NCI-H345 (cell line): ENCODE measurements at regions not wholly inside any gene's neighbourhood (a gene's known extent, or its start where the extent isn't known, plus 50 kb on each side); places are given as distances from the start of the nearest gene placed in this dataset.

Experiments used
- DNase-seq: peaks from one replicate; lab custom pipeline; 2025; lab: John Stamatoyannopoulos, UW

DNA sequence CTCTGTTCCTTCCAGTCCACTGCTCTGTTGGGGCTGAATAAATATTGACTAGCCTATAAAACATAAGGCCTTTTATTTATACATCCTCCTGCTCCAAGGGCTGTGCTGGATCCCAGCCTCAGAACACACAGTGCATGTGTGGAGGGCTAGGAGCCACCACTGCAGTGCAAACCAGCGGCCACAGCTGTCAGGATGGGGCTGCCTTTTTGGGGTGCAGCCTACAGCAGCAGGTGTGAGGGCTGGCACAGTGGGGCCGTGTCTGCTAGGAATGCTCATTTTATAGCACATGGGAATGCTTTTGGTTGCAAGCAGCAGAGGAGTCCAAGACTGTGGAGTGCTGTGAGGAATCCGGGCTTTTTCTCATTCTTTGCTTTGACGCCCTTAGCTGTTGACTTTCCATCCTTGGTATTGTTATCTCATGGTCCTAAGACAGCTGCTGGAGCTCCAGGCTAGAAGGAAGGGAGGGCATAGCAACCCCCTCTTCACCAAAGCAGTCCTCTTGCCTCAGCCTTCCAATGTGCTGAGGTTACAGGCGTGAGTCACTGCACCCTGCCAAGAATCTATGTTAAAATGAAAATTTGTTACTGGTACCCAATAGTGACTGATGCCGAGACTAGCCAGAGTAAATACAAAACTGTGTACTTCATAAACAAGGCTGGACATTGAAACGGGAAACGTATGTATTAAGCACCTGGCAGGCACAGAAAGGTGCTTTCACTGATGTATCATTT, 334.3 kb upstream of the GATB start:
- peak; percentile 57 for DNase-seq

DNA sequence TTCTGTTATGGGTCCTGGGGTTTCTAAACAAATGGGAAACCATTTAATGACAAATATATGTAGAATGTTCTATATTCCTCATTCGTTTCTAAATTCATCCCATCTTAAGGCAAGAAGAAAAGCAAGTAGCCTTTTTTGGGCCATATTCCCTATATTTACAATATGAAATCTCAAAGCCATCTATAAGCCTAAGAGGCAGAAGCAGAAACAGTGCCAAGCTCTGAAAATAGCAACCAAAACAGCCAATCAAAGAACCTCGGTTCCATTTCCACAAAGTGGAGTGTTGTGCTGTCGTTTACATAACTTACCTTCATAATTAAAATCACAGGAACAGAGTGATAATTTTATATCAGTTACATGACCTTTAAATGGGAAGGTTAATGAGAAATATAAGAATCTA, 330.6 kb upstream of the GATB start:
- DNase-seq: no peak

- no peak for DNase-seq
Observed at GRCh38 chr4:152090543-152090942, 329.7 kb upstream of the GATB start.

DNA sequence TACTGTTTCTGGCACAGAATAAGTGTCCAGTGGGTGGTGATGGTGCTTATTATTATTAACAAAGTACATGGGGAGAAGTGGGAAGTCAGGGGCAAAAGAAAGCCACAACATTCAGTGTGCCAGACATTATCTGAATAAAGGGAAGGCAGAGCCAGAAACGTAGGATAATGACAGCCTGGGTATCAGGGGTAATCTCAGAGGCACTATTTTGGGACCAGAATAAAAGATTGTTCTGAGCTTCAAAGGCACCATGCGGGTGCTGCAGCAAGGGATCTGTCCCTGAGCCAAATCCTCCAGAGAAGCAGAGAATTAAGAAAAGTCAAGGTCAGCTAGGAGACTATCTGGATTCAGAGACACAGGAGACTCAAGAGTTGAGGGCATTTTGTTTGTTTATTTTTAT, 328.8 kb upstream of the GATB start:
- DNase-seq: no peak

DNA sequence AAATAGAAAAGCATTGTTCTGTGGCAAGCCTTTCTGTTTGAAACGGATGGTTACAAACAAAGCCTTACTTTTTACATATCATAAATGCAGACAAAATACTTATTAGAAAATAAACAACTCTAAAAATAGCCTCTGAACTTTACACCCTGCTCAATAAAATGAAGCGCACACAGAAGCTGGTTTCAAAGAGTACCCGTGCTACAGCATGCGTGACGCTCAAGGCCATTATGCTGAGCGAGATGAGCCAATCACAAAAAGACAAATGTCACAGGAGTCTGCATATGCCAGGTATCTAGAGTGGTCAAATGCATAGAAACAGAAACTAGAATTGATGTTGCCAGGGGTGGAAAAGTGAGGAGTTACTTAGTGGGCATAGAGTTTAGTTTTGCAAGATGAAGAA, 326.5 kb upstream of the GATB start:
- DNase-seq: no peak

- no peak for DNase-seq
Observed at GRCh38 chr4:152085657-152086056, 324.9 kb upstream of the GATB start.

- DNase-seq: no peak
Observed at GRCh38 chr4:152083338-152083737, 322.5 kb upstream of the GATB start.

GRCh38 chr4:152081024-152081423, 320.2 kb upstream of the GATB start:
- DNase-seq: no peak

DNA sequence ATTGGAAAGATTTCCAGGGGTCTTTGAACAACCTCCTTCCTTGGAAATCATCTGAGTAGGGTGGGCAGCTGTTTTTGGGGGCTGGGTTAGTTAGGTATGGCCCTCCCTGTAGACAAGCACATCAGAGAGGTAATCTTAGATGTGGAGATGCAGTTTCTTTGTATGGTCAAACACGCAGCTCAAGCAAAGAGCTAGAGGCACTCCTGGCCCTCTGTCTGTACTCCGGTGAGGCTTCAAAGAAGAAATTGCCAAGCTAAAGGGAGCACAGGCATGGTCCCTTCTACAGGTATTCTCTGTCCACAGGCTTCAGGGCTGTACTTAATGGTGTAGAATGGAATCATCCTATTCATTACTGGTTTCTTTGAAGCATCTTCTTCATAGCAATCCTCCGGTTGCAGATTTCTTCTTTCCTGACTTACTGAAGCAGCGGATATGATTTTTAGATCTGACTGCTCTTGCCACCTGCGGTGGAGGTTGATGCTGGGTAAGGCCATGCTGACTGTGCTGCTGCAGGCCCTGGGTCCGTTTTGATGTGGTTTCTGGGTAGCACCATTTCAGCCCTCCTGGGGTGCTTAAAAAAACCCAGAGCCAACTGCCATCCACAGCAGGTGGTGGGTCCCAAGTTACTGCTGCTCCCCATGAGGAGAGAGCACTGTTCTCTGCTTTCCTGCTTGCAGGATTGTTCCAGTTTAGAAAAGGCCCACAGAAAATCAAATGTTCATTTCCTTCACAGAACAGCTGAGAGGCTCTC, 318.9 kb upstream of the GATB start:
- no peak for DNase-seq

- DNase-seq: no peak
Observed at GRCh38 chr4:152079079-152079478, 318.3 kb upstream of the GATB start.

- DNase-seq: no peak
Observed at GRCh38 chr4:152077582-152077981, 316.8 kb upstream of the GATB start.

DNA sequence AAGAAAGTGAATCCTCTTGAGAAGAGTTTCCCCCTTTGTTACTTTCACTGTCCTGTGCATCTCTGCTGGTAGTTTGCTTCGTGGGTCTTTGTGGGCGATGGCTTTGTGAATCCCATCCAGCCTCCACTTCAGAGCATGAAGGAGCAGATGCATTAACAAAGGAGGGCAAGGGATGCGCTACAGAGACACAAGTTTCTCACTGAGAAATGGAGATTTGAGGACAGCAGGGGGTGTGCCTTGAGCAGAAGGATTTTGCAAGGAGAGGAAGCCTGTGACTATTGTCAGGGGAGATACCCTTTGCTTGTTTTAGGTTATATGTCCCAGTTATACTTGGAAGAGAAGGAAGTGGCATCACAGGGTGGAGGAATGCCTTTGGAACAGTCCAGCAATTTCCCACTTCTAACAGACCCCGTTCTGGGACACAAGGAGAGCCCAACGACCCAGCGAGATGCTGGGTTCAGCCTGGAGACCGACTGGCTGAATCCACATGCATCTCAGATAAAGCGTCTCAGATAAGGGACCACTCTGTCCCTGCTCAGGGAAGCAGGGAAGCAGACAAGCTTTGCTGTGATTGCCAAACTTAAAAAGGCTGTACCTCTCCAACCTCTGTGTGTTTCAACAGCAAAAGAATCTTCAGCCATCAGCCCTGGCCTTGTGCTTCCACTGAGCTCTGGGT, 314.6 kb upstream of the GATB start:
- no peak for DNase-seq

DNA sequence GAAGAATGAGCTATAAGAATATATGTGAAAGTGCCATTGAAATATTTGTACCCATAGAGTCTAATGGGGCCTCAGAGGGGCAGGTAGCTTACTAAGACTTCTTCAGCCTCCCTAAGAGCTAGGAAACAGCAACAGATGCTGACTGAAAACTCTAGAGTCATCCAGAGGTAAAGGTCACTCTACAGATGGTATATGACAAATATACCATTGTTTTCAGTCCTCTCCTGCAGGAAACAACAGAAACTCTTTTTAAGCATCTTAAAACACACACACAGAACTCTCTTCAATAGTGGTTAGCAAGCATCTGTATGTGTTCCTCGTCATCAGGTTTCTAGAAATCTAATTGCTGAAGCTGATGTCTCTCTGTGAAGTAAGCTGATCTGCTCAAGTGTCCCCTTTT, 313.8 kb upstream of the GATB start:
- no peak for DNase-seq

GRCh38 chr4:152074088-152074437, 313.3 kb upstream of the GATB start:
- no peak for DNase-seq

DNA sequence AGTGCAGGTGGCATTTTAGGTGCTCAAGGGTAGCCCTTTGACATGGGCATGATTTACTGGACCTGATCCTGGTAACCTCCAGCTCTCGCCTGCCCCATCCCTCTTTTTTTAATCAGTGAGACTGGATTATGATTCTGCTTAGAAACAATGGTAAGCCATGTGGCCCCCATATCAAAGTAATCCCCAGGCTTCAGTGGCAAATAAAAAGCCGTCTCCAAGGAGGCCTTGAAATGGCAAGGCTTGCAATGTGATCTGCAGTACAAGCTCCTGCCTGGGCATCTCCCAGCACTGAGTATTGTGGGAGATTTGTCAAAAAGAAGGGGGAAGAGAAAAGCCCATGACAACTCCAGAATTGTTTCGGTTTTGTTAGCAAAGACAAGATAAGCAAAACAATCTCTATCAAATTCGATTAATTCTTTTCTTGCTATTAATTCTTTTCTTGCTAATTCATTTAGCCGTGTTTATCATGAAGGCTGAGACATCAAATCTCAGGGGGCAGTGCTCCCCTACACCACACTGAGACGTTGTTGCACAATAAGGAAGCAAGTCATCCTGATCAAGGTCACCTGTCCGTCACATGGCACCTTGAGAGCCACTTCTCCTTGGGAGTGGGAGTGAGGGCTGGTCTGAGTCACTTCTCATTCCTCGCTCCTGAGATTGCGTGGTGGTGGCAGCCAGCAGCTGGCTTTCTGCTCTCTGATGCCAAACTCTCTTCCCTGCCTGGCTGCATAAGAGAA, 312.7 kb upstream of the GATB start:
- no peak for DNase-seq

GRCh38 chr4:152072906-152073305, 312.1 kb upstream of the GATB start:
- no peak for DNase-seq

DNA sequence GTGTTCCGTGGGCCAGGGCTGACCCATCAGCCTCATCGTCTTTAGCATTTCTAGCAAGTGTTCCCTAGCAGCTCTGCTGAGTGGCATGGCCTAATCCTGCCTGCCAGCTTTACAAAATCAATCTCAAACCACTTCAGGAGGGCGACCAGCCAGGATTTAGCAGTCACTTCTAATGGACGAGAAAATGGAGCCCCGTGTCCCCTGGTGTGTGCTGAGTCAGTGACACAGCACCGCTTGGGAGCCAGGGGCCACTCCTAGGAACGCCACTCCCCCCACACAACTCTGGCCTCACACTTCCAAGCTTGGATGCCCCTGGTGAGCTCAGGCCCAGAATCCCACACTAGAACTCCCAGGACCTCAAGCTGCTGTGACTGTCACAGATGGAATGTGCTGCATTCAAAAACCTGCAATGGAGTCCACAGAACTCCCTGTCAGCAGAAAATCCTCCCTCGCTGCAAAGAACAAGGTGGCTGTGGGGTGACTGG, 311.2 kb upstream of the GATB start:
- no peak for DNase-seq

DNA sequence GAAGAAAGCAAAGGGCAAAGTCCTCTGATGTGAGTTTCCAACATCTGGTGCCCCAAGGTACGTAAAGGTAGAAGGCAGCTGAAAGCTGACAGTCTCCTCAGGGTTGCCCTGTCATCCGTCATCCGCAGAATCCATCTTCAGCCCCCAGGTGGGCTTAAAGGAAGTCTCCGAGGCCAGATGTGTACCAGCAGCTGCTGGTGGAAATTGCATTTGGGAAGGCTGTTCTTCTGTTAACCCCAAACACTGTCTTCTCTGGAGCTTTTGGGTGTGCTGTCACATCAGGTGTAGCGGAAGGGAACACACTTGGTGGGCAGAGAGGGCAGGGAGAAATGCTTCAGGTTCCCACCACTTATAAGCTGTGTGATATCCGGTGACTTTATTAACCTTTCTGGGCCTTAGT, 310.0 kb upstream of the GATB start:
- DNase-seq: no peak

GRCh38 chr4:152068866-152069265, 308.1 kb upstream of the GATB start:
- DNase-seq: no peak

GRCh38 chr4:152065545-152065944, 304.7 kb upstream of the GATB start:
- DNase-seq: no peak

- no peak for DNase-seq
Observed at GRCh38 chr4:152064753-152065152, 303.9 kb upstream of the GATB start.

DNA sequence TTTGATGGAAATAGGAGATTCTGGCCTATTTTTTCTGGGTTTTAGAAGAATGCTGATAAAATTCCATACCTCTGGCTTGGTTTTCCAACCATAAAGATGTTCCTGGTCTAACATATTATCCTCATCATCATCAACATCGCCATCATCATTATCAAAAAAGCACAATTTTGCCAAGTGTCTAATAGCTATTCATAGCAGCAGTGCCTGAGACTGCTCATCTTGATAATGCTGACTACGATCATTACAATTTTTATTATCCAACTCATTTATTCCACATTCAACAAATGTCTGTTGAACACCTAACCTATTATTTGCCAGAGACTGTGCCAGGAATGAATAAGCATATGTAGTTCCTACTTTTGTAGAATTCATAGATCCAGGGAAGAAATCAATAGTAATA, 303.5 kb upstream of the GATB start:
- DNase-seq: no peak
